DOHH2 (cell line): ENCODE measurements at regions not wholly inside any gene's neighbourhood (a gene's known extent, or its start where the extent isn't known, plus 50 kb on each side); places are given as distances from the start of the nearest gene placed in this dataset.

Experiments used
- H3F3A ChIP-seq: fragments of 200-600 bp; sonication (generic), shearing (Covaris generic); 2 replicates; pipeline ENCODE4 v1.6.0; 2016; ENCODE audit warnings: antibody characterized with exemption, mild to moderate bottlenecking; ENCODE audit not compliant: control insufficient read depth, insufficient read depth
- H3K27ac ChIP-seq: fragments of 200-600 bp; sonication (generic); 2 replicates; pipeline ENCODE4 v1.5.1; 2014; ENCODE audit warnings: low read depth, mild to moderate bottlenecking, low read length, moderate library complexity
- H3K27me3 ChIP-seq: fragments of 200-600 bp; sonication (generic); 2 replicates; pipeline ENCODE4 v1.6.1; 2014; ENCODE audit warnings: mild to moderate bottlenecking, low read length, mixed read lengths; ENCODE audit not compliant: control insufficient read depth
- H3K36me3 ChIP-seq: fragments of 200-600 bp; sonication (generic); 2 replicates; pipeline ENCODE4 v1.6.1; 2014; ENCODE audit warnings: mild to moderate bottlenecking, low read length, moderate library complexity, mixed read lengths; ENCODE audit not compliant: control insufficient read depth
- H3K4me1 ChIP-seq: fragments of 200-600 bp; sonication (generic); 2 replicates; pipeline ENCODE4 v1.6.1; 2014; ENCODE audit warnings: mild to moderate bottlenecking, low read length, mixed read lengths; ENCODE audit not compliant: control insufficient read depth
- H3K4me2 ChIP-seq: fragments of 200-600 bp; sonication (generic); 2 replicates; pipeline ENCODE4 v1.6.0; 2014; ENCODE audit warnings: mild to moderate bottlenecking, low read length, moderate library complexity
- H3K4me3 ChIP-seq: fragments of 200-600 bp; sonication (generic); 2 replicates; pipeline ENCODE4 v1.5.1; 2014; ENCODE audit warnings: mild to moderate bottlenecking, low read length, mixed read lengths
- H3K79me2 ChIP-seq: fragments of 200-600 bp; sonication (generic); 2 replicates; pipeline ENCODE4 v1.6.1; 2014; ENCODE audit warnings: mild to moderate bottlenecking, low read length, mixed read lengths; ENCODE audit not compliant: control insufficient read depth
- H3K9me2 ChIP-seq: fragments of 200-600 bp; sonication (generic); replicated peaks from 2 replicates; pipeline ENCODE4 v1.6.1; 2014; ENCODE audit warnings: mild to moderate bottlenecking, low read length, mixed read lengths; ENCODE audit not compliant: control insufficient read depth
- H3K9me3 ChIP-seq: fragments of 200-600 bp; sonication (generic); 2 replicates; pipeline ENCODE4 v1.6.1; 2014; ENCODE audit warnings: antibody characterized with exemption, low read length, mixed read lengths; ENCODE audit not compliant: control insufficient read depth, insufficient read depth
- H4K20me1 ChIP-seq: fragments of 200-600 bp; sonication (generic); 2 replicates; pipeline ENCODE4 v1.6.0; 2014; ENCODE audit warnings: low read depth, mild to moderate bottlenecking, antibody characterized with exemption, low read length, moderate library complexity; ENCODE audit not compliant: control insufficient read depth, insufficient read depth
- CTCF ChIP-seq: fragments of 200-600 bp; sonication (generic); IDR thresholded peaks from one replicate; pipeline ENCODE4 v1.5.1; 2014; ENCODE audit warnings: antibody characterized with exemption, mild to moderate bottlenecking, low read depth, low read length; ENCODE audit not compliant: poor library complexity, severe bottlenecking
- EZH2phosphoT487 ChIP-seq: fragments of 200-600 bp; sonication (generic); IDR thresholded peaks from 2 replicates; pipeline ENCODE4 v1.6.1; 2017; ENCODE audit warnings: borderline replicate concordance, mild to moderate bottlenecking, antibody characterized with exemption, low read length, moderate library complexity, mixed read lengths

- Histone ChIP-seq H3K4me2 (no peak overlapping the region), H3K27ac (no peak overlapping the region), H4K20me1 (no peaks in the 10 kb centered on the region), H3K4me3 (no peak overlapping the region), H3K27me3 (peaks cover 7% of the 10 kb centered on the region; the same call in 1 of the 2 replicates), H3F3A (no peaks in the 10 kb centered on the region), H3K4me1 (no peaks in the 10 kb centered on the region), H3K9me3 (no peaks in the 10 kb centered on the region), H3K36me3 (no peaks in the 10 kb centered on the region), H3K79me2 (no peaks in the 10 kb centered on the region), H3K9me2 (no peaks in the 10 kb centered on the region)
- TF ChIP-seq CTCF (no peak), EZH2phosphoT487 (no peak)
These were observed 173.1 kb downstream of the CCDC71L start for GRCh38 chr7:106487892-106488291.

- TF ChIP-seq CTCF, result no peak
- no peak for TF ChIP-seq EZH2phosphoT487
- no peaks in the 10 kb centered on the region for H4K20me1 ChIP-seq
- H3K27ac ChIP-seq, result no peak overlapping the region
- no peaks in the 10 kb centered on the region for H3K9me2 ChIP-seq
- no peaks in the 10 kb centered on the region for H3K36me3 ChIP-seq
- peaks cover 13% of the 10 kb centered on the region; the same call in 1 of the 2 replicates for H3K27me3 ChIP-seq
- H3K4me3 ChIP-seq, result no peak overlapping the region
- no peaks in the 10 kb centered on the region for H3K9me3 ChIP-seq
- no peaks in the 10 kb centered on the region for H3F3A ChIP-seq
- no peaks in the 10 kb centered on the region for H3K4me1 ChIP-seq
- no peak overlapping the region for H3K4me2 ChIP-seq
- no peaks in the 10 kb centered on the region for H3K79me2 ChIP-seq
These were observed 174.6 kb downstream of the CCDC71L start for GRCh38 chr7:106486331-106486730.

GRCh38 chr7:106485919-106486318 is 175.0 kb downstream of the CCDC71L start:
- no peaks in the 10 kb centered on the region for H3K9me3 ChIP-seq
- H3K36me3 ChIP-seq, result no peaks in the 10 kb centered on the region
- no peak overlapping the region for H3K4me2 ChIP-seq
- H3K79me2 ChIP-seq, result no peaks in the 10 kb centered on the region
- no peak for TF ChIP-seq EZH2phosphoT487
- no peak overlapping the region for H3K4me3 ChIP-seq
- no peaks in the 10 kb centered on the region for H3K4me1 ChIP-seq
- H3K27me3 ChIP-seq, result peaks cover 14% of the 10 kb centered on the region; the same call in 1 of the 2 replicates
- no peak overlapping the region for H3K27ac ChIP-seq
- no peaks in the 10 kb centered on the region for H3F3A ChIP-seq
- H3K9me2 ChIP-seq, result no peaks in the 10 kb centered on the region
- no peaks in the 10 kb centered on the region for H4K20me1 ChIP-seq

GRCh38 chr7:106485031-106485551 is 175.9 kb downstream of the CCDC71L start:
- H3K4me2 ChIP-seq, result no peak overlapping the region
- H3K4me1 ChIP-seq, result no peaks in the 10 kb centered on the region
- no peak overlapping the region for H3K27ac ChIP-seq
- H3K27me3 ChIP-seq, result peaks cover 18% of the 10 kb centered on the region; the same call in 1 of the 2 replicates
- H3K79me2 ChIP-seq, result no peaks in the 10 kb centered on the region
- H3K36me3 ChIP-seq, result no peaks in the 10 kb centered on the region
- H3F3A ChIP-seq, result no peaks in the 10 kb centered on the region
- no peaks in the 10 kb centered on the region for H3K9me2 ChIP-seq
- H3K9me3 ChIP-seq, result no peaks in the 10 kb centered on the region
- no peak overlapping the region for H3K4me3 ChIP-seq
- H4K20me1 ChIP-seq, result no peaks in the 10 kb centered on the region
- TF ChIP-seq CTCF (no peak), EZH2phosphoT487 (no peak)
